ENCODE measurements at regions not wholly inside any gene's neighbourhood (a gene's known extent, or its start where the extent isn't known, plus 50 kb on each side); places are given as distances from the start of the nearest gene placed in this dataset.

DNA sequence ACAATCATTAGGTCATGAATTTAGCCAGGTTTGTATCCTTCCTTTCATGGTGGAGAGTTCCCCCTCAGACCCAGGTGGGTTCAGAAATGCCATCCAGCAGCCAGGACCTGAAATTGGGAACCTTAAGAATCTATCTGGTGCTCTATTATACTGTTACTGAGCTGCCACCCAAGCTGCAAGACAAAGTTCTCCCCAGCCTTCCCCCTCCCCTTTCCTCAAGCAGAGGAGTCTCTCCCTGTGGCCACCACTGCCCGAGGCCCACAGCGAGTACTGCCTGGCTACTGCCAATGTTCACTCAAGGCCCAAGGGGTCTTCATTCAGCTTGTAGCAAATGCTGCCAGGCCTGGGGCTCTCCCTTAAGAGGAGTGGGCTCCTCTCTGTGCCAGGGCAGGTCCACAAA lies 133.8 kb downstream of the TMEM38B start:
- no peak for TF ChIP-seq CTCF (IDR thresholded peaks at IDR 0.05)
- DNase-seq (no peak), ATAC-seq (no peak)

DNA sequence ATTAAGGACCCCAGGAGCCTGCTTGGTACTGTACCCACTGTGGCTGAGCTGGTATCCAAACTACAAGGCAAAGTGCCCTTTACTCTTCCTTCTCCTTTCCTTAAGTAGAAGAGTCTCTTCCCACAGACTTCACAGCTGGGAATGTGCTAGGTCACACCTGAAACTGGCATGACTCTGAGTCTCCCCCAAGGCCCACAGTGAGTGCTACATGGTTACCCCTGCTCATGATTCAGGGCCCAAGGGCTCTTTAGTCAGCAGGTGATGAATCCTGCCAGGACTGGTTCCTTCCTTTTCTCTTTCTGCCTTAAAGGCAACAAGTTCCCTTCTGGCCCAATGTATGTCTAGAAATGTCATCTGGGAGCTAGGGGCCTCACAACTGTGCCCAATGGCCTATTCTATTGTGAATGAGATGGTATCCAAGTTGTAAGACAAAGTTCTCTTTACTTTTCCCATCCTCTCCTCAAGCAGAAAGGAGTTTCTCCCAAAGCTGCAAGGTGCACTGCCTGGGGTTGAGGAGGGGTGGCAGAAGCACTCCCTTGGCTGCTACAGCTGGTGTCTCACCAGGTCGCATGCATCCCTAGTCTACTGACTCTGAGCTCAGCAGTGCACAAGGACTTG lies 134.4 kb downstream of the TMEM38B start:
- TF ChIP-seq CTCF (IDR thresholded peaks at IDR 0.05): no peak
- ATAC-seq (no peak), DNase-seq (no peak)
- Histone ChIP-seq H3K4me3 (no peak overlapping the region), H3K9me3 (no peaks in the 10 kb centered on the region), H3K36me3 (ENCODE audit: low read depth) (no peaks in the 10 kb centered on the region), H3K4me1 (ENCODE audit: low read depth) (no peaks in the 10 kb centered on the region)
- intact Hi-C loops (cut with DNase I, micrococcal nuclease): no loop called here

More for the DNA sequence above, 133.8 kb downstream of the TMEM38B start:
- no peaks in the 10 kb centered on the region for H3K4me1 ChIP-seq (ENCODE audit: low read depth)
- H3K9me3 ChIP-seq: no peaks in the 10 kb centered on the region
- no peak overlapping the region for H3K4me3 ChIP-seq
- no peaks in the 10 kb centered on the region for H3K36me3 ChIP-seq (ENCODE audit: low read depth)
- intact Hi-C loops (cut with DNase I, micrococcal nuclease): no loop called here

GRCh38 chr9:105830461-105830860 lies 136.1 kb downstream of the TMEM38B start:
- H3K4me3 ChIP-seq: no peak overlapping the region
- ATAC-seq: no peak
- no peaks in the 10 kb centered on the region for H3K36me3 ChIP-seq (ENCODE audit: low read depth)
- intact Hi-C loops (cut with DNase I, micrococcal nuclease): no loop called here
- no peak for DNase-seq
- TF ChIP-seq CTCF (IDR thresholded peaks at IDR 0.05): no peak
- H3K4me1 ChIP-seq (ENCODE audit: low read depth): no peaks in the 10 kb centered on the region
- no peaks in the 10 kb centered on the region for H3K9me3 ChIP-seq

- H3K36me3 ChIP-seq (ENCODE audit: low read depth): no peaks in the 10 kb centered on the region
- no peak overlapping the region for H3K4me3 ChIP-seq
- DNase-seq: no peak
- TF ChIP-seq CTCF (IDR thresholded peaks at IDR 0.05): no peak
- no peaks in the 10 kb centered on the region for H3K9me3 ChIP-seq
- intact Hi-C loops (cut with DNase I, micrococcal nuclease): no loop called here
- no peak for ATAC-seq
- no peaks in the 10 kb centered on the region for H3K4me1 ChIP-seq (ENCODE audit: low read depth)
Observed at GRCh38 chr9:105832096-105832710, 137.9 kb downstream of the TMEM38B start.

DNA sequence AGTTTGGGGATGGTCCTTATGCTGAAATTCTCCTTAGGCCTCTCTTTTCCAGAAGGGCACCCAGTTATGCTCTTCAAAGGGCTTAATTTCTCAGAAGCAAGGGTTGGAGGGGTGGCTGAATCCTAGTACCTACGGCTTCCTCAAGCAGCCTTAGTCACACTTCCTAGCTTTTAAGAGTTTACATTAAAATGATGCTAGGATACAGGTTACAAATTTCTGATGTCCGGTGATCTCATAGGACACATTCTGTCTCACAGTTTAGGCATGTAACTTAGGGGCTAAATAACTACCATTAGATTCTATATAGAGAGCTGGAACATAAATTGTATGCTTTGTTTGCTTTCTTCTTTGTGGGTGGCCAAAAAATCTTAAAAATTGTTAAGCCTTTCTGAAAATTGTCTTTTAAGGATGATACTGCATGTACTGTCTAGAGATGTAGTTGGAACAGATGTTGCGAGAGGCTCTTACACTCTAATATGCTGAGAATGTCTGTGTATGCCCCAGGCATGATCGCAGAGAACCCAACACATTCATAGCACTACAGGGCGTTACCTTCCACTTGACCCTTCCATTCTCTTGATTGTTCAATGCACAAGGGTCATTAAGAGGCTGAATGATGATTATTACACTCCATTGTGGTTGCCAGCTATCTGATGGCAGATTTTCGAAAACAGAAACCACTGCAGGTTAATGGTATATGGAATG lies 139.1 kb downstream of the TMEM38B start:
- H3K4me3 ChIP-seq: no peak overlapping the region
- H3K36me3 ChIP-seq (ENCODE audit: low read depth): no peaks in the 10 kb centered on the region
- ATAC-seq (no peak), DNase-seq (no peak)
- H3K4me1 ChIP-seq (ENCODE audit: low read depth): no peaks in the 10 kb centered on the region
- H3K9me3 ChIP-seq: no peaks in the 10 kb centered on the region
- no peak for TF ChIP-seq CTCF (IDR thresholded peaks at IDR 0.05)
- intact Hi-C loops (cut with DNase I, micrococcal nuclease): no loop called here
